ENCODE measurements at regions not wholly inside any gene's neighbourhood (a gene's known extent, or its start where the extent isn't known, plus 50 kb on each side); places are given as distances from the start of the nearest gene placed in this dataset.

- DNase-seq (ENCODE audit: low spot score), result no peak
- Histone ChIP-seq H3K27ac (no peak overlapping the region), H3K36me3 (replicated peaks; ENCODE audit: insufficient read depth, low read depth) (no peaks in the 10 kb centered on the region), H3K9me3 (ENCODE audit: low read depth) (no peaks in the 10 kb centered on the region), H3K79me2 (no peaks in the 10 kb centered on the region), H3K4me1 (ENCODE audit: insufficient read depth) (no peaks in the 10 kb centered on the region), H3K27me3 (no peaks in the 10 kb centered on the region), H3K4me2 (no peak overlapping the region), H4K20me1 (ENCODE audit: insufficient read depth, poor library complexity, severe bottlenecking) (no peaks in the 10 kb centered on the region), H3K4me3 (no peak overlapping the region), H3K9me2 (replicated peaks; ENCODE audit: insufficient read depth) (no peaks in the 10 kb centered on the region), H2AFZ (no peak overlapping the region)
- TF ChIP-seq EZH2phosphoT487 (IDR thresholded peaks at IDR 0.05; ENCODE audit: low read depth, severe bottlenecking, unreplicated experiment) (no peak), EZH2 (IDR thresholded peaks at IDR 0.05; ENCODE audit: borderline replicate concordance) (no peak)
- TF ChIP-seq, protein P1, sequence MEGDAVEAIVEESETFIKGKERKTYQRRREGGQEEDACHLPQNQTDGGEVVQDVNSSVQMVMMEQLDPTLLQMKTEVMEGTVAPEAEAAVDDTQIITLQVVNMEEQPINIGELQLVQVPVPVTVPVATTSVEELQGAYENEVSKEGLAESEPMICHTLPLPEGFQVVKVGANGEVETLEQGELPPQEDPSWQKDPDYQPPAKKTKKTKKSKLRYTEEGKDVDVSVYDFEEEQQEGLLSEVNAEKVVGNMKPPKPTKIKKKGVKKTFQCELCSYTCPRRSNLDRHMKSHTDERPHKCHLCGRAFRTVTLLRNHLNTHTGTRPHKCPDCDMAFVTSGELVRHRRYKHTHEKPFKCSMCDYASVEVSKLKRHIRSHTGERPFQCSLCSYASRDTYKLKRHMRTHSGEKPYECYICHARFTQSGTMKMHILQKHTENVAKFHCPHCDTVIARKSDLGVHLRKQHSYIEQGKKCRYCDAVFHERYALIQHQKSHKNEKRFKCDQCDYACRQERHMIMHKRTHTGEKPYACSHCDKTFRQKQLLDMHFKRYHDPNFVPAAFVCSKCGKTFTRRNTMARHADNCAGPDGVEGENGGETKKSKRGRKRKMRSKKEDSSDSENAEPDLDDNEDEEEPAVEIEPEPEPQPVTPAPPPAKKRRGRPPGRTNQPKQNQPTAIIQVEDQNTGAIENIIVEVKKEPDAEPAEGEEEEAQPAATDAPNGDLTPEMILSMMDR (IDR thresholded peaks at IDR 0.05; ENCODE audit: poor library complexity), result no peak
- 94% methylated on average over 22 of the region's 22 CpGs for WGBS (ENCODE audit: low lambda C conversion rate, missing lambda C conversion rate)
These were observed 1389.6 kb downstream of the KCNT2 start for GRCh38 chr1:195218428-195219212.

- WGBS (ENCODE audit: low lambda C conversion rate, missing lambda C conversion rate), result 54% methylated on average over 4 of the region's 4 CpGs
- DNase-seq (ENCODE audit: low spot score), result peak; percentile 19
- H2AFZ ChIP-seq, result no peak overlapping the region
These were observed 1406.0 kb downstream of the KCNT2 start for GRCh38 chr1:195202241-195202640.

GRCh38 chr1:195200772-195201171 is 1407.5 kb downstream of the KCNT2 start:
- 97% methylated on average over 1 of the region's 1 CpG for WGBS (ENCODE audit: low lambda C conversion rate, missing lambda C conversion rate)
- Histone ChIP-seq H3K4me2 (no peak overlapping the region), H3K36me3 (replicated peaks; ENCODE audit: insufficient read depth, low read depth) (no peaks in the 10 kb centered on the region), H3K9me2 (replicated peaks; ENCODE audit: insufficient read depth) (no peaks in the 10 kb centered on the region), H3K27ac (no peak overlapping the region), H3K79me2 (no peaks in the 10 kb centered on the region), H3K9me3 (ENCODE audit: low read depth) (no peaks in the 10 kb centered on the region), H3K27me3 (no peaks in the 10 kb centered on the region), H3K4me3 (no peak overlapping the region), H2AFZ (no peak overlapping the region), H4K20me1 (ENCODE audit: insufficient read depth, poor library complexity, severe bottlenecking) (no peaks in the 10 kb centered on the region), H3K4me1 (ENCODE audit: insufficient read depth) (no peaks in the 10 kb centered on the region)
- no peak for DNase-seq (ENCODE audit: low spot score)
- TF ChIP-seq EZH2 (IDR thresholded peaks at IDR 0.05; ENCODE audit: borderline replicate concordance) (no peak), EZH2phosphoT487 (IDR thresholded peaks at IDR 0.05; ENCODE audit: low read depth, severe bottlenecking, unreplicated experiment) (no peak)
- TF ChIP-seq, protein P1 (IDR thresholded peaks at IDR 0.05; ENCODE audit: poor library complexity), result no peak

More at GRCh38 chr1:195202241-195202640, 1406.0 kb downstream of the KCNT2 start:
- Histone ChIP-seq H3K9me3 (ENCODE audit: low read depth) (no peaks in the 10 kb centered on the region), H3K4me2 (no peak overlapping the region), H3K36me3 (replicated peaks; ENCODE audit: insufficient read depth, low read depth) (no peaks in the 10 kb centered on the region), H3K79me2 (no peaks in the 10 kb centered on the region), H4K20me1 (ENCODE audit: insufficient read depth, poor library complexity, severe bottlenecking) (no peaks in the 10 kb centered on the region), H3K27me3 (no peaks in the 10 kb centered on the region), H3K9me2 (replicated peaks; ENCODE audit: insufficient read depth) (no peaks in the 10 kb centered on the region), H3K27ac (no peak overlapping the region), H3K4me1 (ENCODE audit: insufficient read depth) (no peaks in the 10 kb centered on the region), H3K4me3 (no peak overlapping the region)
- TF ChIP-seq EZH2 (IDR thresholded peaks at IDR 0.05; ENCODE audit: borderline replicate concordance) (no peak), EZH2phosphoT487 (IDR thresholded peaks at IDR 0.05; ENCODE audit: low read depth, severe bottlenecking, unreplicated experiment) (no peak)
- TF ChIP-seq, protein P1 (IDR thresholded peaks at IDR 0.05; ENCODE audit: poor library complexity), result no peak
